ENCODE measurements at regions not wholly inside any gene's neighbourhood (a gene's known extent, or its start where the extent isn't known, plus 50 kb on each side); places are given as distances from the start of the nearest gene placed in this dataset.
"Not testable (repeated sequence)": the region's sequence is repeated elsewhere in the genome, so short reads cannot be mapped to it uniquely, and the experiment has no call there.

DNA sequence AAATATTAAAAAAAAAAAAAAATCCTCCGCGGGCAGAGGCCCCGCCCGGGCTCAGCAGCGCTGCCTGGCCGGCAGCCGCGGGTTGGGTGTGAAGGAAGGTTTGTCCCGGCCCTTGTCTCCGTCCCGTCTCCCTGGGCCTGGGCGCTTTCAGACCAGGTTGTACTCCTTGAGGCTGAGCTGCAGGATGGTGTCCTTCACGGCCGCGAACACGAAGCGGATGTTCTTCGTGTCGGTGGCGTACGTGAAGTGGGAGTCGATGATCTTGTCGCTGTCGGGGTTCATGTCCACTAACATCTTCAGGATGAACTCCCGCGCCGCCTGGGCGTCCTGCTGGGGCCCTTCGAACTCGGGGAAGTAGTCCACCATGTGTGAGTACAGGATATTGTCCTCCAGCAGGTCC, 123.7 kb upstream of the KCTD7 start:
- no peak for DNase-seq

DNA sequence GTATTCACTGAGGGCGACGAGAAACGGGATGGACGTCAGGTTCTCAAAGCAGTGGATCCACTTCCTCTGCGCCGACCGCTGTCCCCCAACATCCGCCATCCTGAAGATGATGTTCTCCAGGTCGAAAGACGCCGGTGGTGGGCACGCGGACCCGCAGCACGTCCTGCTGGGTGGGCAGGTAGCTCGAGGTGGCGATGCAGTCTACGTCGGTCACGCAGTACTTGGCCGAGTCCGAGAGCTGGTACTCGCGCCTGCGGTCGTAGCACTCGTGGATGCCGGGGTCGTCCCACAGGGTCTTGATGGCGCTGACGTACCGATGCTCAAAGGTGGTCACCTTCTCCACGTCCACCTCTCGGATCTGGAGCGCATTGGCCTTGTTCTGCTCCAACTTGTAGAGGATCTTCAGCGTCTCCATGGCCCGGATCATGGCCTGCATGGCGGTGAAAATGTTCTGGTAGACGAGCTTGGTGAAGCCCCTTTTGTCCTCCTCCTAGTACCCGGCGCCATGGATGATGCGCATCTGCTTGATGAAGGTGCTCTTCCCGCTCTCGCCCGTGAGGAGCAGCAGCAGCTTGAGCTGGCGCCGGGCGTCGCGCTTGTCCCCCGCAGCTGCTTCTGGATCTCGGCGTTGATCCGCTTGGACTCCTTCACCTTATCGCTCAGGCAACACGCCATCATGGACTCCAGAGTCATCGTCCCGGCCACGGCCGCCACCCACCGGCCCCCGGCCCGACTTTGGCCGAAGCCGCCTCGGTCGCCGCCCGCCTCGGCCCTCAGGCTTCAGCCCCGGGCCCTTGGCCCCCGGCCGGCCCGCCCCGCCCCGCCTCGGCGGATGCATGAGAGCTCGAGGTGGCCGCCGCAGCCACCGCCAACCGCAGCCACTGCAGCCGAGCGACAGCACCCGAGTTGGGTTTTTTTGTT, 122.9 kb upstream of the KCTD7 start:
- no peak for DNase-seq

DNA sequence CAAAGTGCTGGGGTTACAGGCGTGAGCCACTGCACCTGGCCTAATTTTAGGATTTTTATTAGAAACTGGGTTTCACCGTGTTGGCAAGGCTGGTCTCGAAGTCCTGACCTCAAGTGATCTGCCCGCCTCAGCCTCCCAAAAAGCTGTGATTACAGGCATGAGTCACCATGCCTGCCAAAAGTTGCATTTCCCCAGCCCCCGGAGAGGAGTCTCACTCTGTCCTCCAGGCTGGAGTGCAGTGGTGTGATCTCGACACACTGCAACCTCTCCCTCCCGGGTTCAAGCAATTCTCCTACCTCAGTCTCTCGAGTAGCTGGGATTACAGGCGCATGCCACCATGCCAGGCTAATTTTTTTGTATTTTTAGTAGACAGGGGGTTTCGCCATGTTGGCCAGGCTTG, 122.0 kb upstream of the KCTD7 start:
- not testable (repeated sequence) for DNase-seq

DNA sequence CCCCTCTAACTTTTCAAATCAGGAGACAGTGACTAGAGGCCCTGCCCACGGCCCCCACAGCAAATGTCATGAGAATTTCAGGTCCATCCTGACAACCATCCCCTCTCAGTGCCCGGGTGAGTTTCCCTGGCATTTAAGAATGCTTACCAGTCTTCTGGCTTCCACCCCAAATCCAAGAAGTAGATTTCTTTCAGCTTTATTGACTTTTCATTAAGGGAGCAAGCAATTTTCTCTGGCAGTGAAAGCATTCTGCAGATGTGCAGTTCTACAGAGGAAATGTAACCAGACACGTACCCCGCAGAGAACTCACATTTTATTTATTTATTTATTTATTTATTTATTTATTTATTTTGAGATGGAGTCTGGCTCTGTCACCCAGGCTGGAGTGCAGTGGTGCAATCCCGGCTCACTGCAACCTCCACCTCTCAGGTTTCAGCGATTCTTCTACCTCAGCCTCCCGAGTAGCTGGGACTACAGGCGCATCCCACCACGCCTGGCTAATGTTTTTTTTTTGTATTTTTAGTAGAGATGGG, 120.9 kb upstream of the KCTD7 start:
- no peak for DNase-seq

DNA sequence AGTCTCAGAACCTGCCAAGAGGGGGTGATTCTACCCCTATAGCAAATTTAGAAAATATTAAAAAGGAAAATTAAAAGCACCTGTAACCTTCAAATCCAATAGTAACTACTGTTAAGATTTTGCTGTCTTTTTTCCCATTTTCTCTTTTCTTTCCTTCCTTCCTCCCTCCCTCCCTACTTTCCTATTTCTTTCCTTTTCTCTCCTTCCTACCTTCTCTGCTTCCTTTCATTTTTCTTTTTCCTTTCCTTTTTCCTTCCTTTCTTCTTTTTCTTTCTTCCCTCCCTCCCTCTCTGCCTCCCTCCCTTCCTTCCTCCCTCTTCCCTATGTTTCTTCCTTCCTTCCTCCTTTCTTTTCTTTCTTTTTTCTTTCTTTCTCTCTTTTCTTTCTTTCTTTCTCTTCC, 120.2 kb upstream of the KCTD7 start:
- no peak for DNase-seq

DNA sequence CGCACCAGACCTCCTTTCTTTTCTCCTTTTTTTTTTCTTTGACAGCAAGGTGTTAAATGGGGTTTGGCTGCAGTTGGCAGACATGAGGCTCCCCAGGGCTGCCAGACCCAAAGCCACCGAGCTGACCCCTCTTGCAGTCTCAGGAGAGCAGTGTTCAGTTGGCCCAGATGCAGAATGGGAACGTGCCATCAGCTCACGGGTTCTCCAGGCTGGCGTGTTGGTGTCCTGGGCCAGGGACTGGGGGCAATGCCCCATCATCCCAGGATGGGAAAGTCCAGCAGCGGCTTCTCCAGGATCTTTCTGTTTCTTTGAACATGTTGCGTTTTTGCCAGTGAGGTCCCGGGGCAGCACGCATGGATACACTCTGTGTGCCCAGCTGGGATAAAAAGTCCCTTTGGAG, 114.6 kb upstream of the KCTD7 start:
- DNase-seq = no peak

DNA sequence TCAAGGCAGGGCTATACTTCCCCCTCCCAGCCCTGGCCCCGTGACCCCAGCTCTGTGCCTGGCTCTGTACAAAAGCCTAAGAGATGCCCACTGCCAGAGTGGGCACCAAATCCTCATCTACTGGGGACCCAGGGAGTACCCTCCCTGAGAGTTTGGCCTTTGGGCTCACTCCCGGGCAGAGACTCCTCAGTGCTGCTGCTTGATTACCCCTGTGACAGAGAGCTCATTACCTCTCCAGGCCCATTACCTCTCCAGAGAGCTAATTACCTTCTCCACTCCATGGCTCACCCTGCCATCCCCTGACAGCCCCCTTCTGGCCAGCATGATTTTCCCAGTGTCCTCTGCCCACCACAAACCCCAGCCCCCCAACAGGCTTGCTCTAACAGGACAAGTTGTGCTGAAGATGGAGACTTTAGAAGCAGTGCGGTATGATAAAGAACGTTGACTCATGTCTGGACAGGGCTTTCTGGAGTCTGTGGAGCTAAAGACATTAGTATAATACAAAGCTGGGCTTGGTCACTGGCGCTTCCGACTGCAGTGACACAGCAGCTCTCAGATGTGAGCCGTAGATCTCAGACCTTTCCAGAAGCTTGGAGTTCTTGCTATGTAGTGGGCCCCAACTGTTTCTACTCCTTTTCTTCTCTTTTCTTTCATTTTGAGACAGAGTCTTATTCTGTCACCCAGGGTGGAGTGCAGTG, 111.3 kb upstream of the KCTD7 start:
- no peak for DNase-seq

GRCh38 chr7:66518151-66518691, 110.5 kb upstream of the KCTD7 start:
- no peak for DNase-seq

- DNase-seq = no peak
Observed at GRCh38 chr7:66521675-66522074, 107.0 kb upstream of the KCTD7 start.

GRCh38 chr7:66522518-66522917, 106.2 kb upstream of the KCTD7 start:
- DNase-seq = no peak

- no peak for DNase-seq
Observed at GRCh38 chr7:66523409-66523808, 105.3 kb upstream of the KCTD7 start.

DNA sequence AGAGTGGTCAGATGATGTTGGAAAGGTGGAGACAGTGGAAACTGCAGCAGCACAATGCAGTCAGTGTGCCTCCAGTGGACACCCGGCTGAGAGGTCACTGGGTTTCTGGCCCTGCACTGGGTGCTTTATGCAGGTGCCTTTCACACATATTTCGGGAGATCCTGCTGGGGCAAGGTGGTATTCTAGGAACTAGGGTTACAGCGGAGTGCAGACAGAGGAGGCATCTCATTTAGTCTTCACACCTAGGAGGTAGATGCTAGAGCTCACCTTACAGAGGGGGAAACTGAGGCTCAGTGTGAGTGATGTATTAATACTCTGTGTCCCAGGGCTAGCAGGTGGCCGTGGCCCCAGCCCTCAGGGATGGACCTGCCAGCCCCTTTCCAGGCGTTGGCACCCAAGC, 103.9 kb upstream of the KCTD7 start:
- no peak for DNase-seq

DNA sequence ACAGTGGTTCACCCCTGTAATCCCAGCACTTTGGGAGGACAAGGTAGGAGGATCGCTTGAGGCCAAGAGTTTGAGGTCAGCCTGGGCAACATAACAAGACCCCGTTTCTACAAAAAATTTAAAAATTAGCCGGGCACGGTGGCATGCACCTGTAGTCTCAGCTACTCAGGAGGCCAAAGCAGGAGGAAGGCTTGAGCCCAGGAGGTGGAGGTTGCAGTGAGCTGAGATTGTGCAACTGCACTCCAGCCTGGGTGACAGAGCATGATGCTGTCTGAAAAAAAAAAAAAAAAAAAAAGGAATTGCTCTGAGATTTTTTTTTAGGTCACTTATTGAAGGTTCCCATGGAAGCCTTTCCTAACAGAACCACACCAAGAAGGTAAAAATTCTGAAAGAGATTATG, 101.9 kb upstream of the KCTD7 start:
- not testable (repeated sequence) for DNase-seq

DNA sequence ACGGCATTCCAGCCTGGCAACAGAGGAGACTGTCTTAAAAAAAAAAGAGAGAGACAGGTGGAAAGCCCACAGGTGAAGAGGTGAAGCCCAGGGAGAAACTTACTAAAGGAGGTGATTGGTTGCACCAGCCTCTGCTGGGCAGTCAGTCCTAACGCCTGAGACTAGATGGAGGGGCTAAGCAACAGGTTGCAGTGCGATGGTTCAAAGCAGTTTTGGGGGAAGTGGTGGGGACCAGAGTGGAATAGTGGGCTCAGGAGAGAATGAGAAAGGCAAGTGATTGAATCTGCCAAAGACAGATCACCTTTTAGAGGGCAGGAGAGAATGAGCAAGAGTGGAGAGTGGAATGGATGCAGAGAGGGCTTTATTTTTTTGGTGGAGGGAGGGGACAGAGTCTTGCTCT, 100.0 kb upstream of the KCTD7 start:
- DNase-seq = no peak

DNA sequence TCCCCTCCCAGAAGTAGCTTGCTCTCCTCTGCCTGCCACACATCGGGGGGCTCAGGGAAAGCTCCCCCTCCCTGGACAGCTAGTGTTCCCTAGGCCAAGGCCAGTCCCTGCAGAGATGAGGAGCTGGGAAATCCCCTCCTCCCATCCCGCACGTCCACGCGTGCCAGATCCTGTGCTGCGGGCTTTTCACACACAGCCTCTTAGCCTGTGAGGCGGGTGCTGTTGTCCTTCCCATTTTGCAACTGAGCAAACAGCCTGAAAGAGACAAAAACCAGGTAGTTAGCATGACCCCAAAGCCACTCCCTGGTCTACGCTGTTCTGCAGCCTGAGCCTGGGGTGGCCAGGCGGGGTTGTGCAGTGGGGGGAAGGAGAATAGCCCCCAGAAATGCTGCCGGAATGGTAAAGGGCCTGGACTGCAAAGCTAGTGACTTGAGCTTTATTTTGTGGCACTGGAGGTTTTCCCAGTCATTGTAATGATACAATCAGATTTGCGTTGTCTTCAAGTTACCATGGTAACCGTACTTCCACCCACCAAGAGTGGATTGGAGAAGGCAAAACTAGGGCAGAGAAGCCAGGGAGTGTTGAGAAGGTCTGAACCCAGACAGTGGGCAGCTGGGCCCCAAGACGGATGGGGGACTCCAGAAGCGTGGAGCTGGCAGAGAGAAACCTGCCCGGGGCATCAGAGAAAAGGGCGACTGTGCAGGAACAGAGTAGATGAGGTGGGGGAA, 98.6 kb upstream of the KCTD7 start:
- no peak for DNase-seq

DNA sequence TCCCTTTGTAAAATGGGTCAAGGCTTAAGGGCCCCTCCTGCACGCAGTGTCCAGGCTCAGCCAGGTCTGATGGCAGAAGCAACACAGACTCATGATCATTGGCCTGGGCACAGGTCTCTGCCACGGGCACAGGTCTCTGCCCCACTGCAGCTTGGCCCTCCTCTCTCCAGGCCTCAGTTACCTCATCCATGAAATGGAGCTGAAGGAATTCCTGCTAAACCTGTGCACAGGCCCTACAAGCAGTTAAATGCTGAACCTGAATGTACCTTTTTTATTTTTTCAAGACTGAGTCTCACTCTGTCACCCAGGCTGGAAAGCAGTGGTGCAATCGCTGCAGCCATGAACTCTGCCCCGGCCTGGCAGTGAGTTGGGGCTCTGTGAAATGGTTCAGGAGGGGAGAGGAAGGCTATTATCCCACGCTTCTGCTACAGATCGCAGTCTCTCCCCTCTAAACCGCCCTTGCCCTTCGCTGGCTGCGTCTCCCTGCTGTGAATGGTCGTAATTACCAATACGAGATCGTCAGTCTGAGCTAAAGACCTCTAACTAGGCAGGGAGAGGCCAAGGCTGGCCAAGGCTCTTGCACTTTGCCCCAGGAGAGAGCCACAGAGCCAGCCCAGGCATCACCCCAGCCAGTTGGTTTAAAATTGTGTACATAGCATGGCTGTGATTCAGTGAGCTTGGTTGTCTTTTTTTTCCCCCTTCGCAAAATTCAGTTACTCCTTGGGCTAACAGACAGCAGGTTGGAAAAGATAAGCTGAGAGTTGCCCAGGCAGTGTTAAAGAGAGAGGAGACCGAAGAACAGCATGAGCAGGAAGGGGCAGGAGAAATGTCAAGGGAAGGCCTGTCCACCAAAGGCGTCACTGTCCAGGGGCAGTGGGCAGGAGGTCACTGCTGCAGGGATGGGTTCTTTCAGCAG, 93.0 kb upstream of the KCTD7 start:
- DNase-seq = no peak

- no peak for DNase-seq
Observed at GRCh38 chr7:66537380-66537779, 91.3 kb upstream of the KCTD7 start.

DNA sequence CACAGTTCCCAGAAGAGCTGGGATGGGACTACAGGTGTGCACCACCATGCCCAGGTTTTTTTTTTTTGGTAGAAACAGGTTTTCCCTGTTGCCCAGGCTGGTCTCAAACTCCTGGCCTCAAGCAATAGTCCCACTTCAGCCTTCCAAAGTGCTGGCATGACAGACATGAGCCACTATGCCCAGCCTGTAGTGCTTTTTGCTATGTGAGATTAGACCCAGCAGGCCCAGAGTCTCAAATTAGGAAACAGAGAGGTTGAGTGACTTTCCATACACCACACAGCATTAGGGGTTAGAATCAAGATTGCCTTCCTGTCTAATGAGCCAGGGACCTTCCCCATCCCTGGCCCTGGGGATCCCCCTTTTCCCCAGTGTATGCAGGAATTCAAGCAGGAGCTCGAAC, 90.8 kb upstream of the KCTD7 start:
- DNase-seq = no peak

DNA sequence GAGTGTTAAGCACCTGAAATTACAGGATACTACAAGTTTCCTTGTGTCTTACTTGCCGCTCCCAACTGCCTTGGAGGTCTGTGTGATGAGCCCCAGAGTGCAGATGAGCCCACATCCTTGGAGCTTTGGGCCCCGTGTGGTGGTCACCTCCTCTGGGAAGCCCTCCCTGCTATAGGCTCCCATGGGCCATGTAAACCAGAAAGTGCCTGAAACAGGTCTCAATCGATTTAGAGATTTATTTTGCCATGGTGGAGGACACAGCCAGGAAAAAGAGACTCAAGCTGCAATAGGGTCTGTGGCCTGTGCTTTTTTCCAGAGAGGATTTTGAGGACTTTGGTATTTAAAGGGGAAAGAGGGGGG, 89.4 kb upstream of the KCTD7 start:
- no peak for DNase-seq

- no peak for DNase-seq
Observed at GRCh38 chr7:66539902-66540375, 88.7 kb upstream of the KCTD7 start.

GRCh38 chr7:66542049-66542448, 86.6 kb upstream of the KCTD7 start:
- DNase-seq = no peak
